H9 (cell line): ENCODE measurements at regions not wholly inside any gene's neighbourhood (a gene's known extent, or its start where the extent isn't known, plus 50 kb on each side); places are given as distances from the start of the nearest gene placed in this dataset.

ENCODE experiments used
- DNase-seq: peaks from one replicate; pipeline ENCODE4 v3.0.0-alpha.2; 2017
- H2AFZ ChIP-seq: one replicate; pipeline ENCODE4 v1.6.1; 2013; ENCODE audit warnings: mild to moderate bottlenecking, low read length, control low read depth, moderate library complexity
- H2AK5ac ChIP-seq: 2 replicates; pipeline ENCODE4 v1.6.1; 2013; ENCODE audit warnings: low read length, control low read depth, mixed read lengths; ENCODE audit not compliant: insufficient read length
- H2BK120ac ChIP-seq: one replicate; pipeline ENCODE4 v1.6.1; 2013; ENCODE audit warnings: low read depth, mild to moderate bottlenecking, low read length, control low read depth, inconsistent platforms; ENCODE audit not compliant: poor library complexity, severe bottlenecking
- H2BK12ac ChIP-seq: 2 replicates; pipeline ENCODE4 v1.6.1; 2013; ENCODE audit warnings: low read length, control low read depth, mixed read lengths, low read depth; ENCODE audit not compliant: insufficient read length
- H2BK15ac ChIP-seq: 2 replicates; pipeline ENCODE4 v1.6.1; 2013; ENCODE audit warnings: low read depth, low read length, control low read depth
- H2BK20ac ChIP-seq: one replicate; pipeline ENCODE4 v1.6.1; 2013; ENCODE audit warnings: low read depth, mild to moderate bottlenecking, low read length, control low read depth, inconsistent platforms; ENCODE audit not compliant: poor library complexity, severe bottlenecking
- H2BK5ac ChIP-seq: 2 replicates; pipeline ENCODE4 v1.6.1; 2013; ENCODE audit warnings: low read length, control low read depth, mixed read lengths; ENCODE audit not compliant: insufficient read length
- H3K14ac ChIP-seq: 2 replicates; pipeline ENCODE4 v1.6.1; 2013; ENCODE audit warnings: low read length, control low read depth; ENCODE audit not compliant: insufficient read depth
- H3K18ac ChIP-seq: 2 replicates; pipeline ENCODE4 v1.6.1; 2013; ENCODE audit warnings: low read depth, mild to moderate bottlenecking, mixed read lengths, low read length, control low read depth; ENCODE audit not compliant: insufficient read length
- H3K23ac ChIP-seq: 2 replicates; pipeline ENCODE4 v1.6.1; 2013; ENCODE audit warnings: low read length, control low read depth, mixed read lengths, low read depth; ENCODE audit not compliant: insufficient read length
- H3K23me2 ChIP-seq: 2 replicates; pipeline ENCODE4 v1.6.1; 2013; ENCODE audit warnings: low read depth, mild to moderate bottlenecking, mixed read lengths, low read length, control low read depth; ENCODE audit not compliant: insufficient read length, poor library complexity, severe bottlenecking
- H3K27ac ChIP-seq: 2 replicates; pipeline ENCODE4 v1.5.1; 2013; ENCODE audit warnings: low read length, control low read depth, mixed read lengths, low read depth; ENCODE audit not compliant: insufficient read length
- H3K27me3 ChIP-seq: 2 replicates; pipeline ENCODE4 v1.6.1; 2013; ENCODE audit warnings: low read length, control low read depth, inconsistent platforms; ENCODE audit not compliant: insufficient read depth
- H3K4ac ChIP-seq: 2 replicates; pipeline ENCODE4 v1.6.1; 2013; ENCODE audit warnings: low read depth, mild to moderate bottlenecking, control low read depth, inconsistent platforms, low read length, moderate library complexity
- H3K4me1 ChIP-seq: 2 replicates; pipeline ENCODE4 v1.6.1; 2013; ENCODE audit warnings: low read length, control low read depth, inconsistent platforms; ENCODE audit not compliant: insufficient read depth
- H3K4me2 ChIP-seq: 2 replicates; pipeline ENCODE4 v1.6.1; 2013; ENCODE audit warnings: low read length, control low read depth, mixed read lengths; ENCODE audit not compliant: insufficient read length, insufficient read depth
- H3K56ac ChIP-seq: 2 replicates; pipeline ENCODE4 v1.6.1; 2013; ENCODE audit warnings: low read depth, mild to moderate bottlenecking, mixed read lengths, low read length, control low read depth; ENCODE audit not compliant: insufficient read length
- H3K79me1 ChIP-seq: 2 replicates; pipeline ENCODE4 v1.6.1; 2013; ENCODE audit warnings: low read depth, mild to moderate bottlenecking, moderate library complexity, low read length, control low read depth, inconsistent platforms; ENCODE audit not compliant: insufficient read depth, poor library complexity, severe bottlenecking
- H3K79me2 ChIP-seq: 2 replicates; pipeline ENCODE4 v1.6.1; 2013; ENCODE audit warnings: low read length, control low read depth, inconsistent platforms; ENCODE audit not compliant: insufficient read depth
- H3K9ac ChIP-seq: 2 replicates; pipeline ENCODE4 v1.6.1; 2013; ENCODE audit warnings: low read length, control low read depth, mixed read lengths; ENCODE audit not compliant: insufficient read length; ENCODE audit errors: extremely low read depth
- H3K9me3 ChIP-seq: one replicate; pipeline ENCODE4 v1.6.1; 2013; ENCODE audit warnings: low read depth, low read length, inconsistent platforms; ENCODE audit not compliant: control insufficient read depth
- H3T11ph ChIP-seq: one replicate; pipeline ENCODE4 v1.6.1; 2013; ENCODE audit warnings: mild to moderate bottlenecking, low read length, control low read depth, inconsistent platforms
- H4K20me1 ChIP-seq: one replicate; pipeline ENCODE4 v1.6.1; 2013; ENCODE audit not compliant: control insufficient read depth, insufficient read length, insufficient read depth
- H4K5ac ChIP-seq: 2 replicates; pipeline ENCODE4 v1.6.1; 2013; ENCODE audit warnings: low read depth, mild to moderate bottlenecking, mixed read lengths, low read length, control low read depth; ENCODE audit not compliant: insufficient read length
- H4K8ac ChIP-seq: replicated peaks from 2 replicates; pipeline ENCODE4 v1.6.1; 2013; ENCODE audit warnings: low read length, control low read depth, mixed read lengths, low read depth; ENCODE audit not compliant: insufficient read length
- H4K91ac ChIP-seq: 2 replicates; pipeline ENCODE4 v1.6.1; 2013; ENCODE audit warnings: low read depth, mild to moderate bottlenecking, moderate library complexity, mixed read lengths, low read length, control low read depth; ENCODE audit not compliant: insufficient read length
- H3K27ac Mint-ChIP-seq, 3 experiments: 2 replicates in 2 of 3; 3 replicates in 1 of 3; pipeline ENCODE4 v1.8.0; 2020 to 2021; ENCODE audit warnings: mixed read lengths in 3 of 3, mild to moderate bottlenecking in 1 of 3, moderate library complexity in 1 of 3
- H3K27me3 Mint-ChIP-seq: 2 replicates; pipeline ENCODE4 v1.8.0; 2021; ENCODE audit warnings: low read depth, mild to moderate bottlenecking, moderate library complexity, mixed read lengths
- H3K36me3 Mint-ChIP-seq, 3 experiments: 2 replicates in 2 of 3; 3 replicates in 1 of 3; pipeline ENCODE4 v1.8.0; 2020 to 2021; ENCODE audit warnings: low read depth in 3 of 3, mixed read lengths in 3 of 3; ENCODE audit not compliant: insufficient read depth in 1 of 3
- H3K4me1 Mint-ChIP-seq, 2 experiments: 2 replicates each; pipeline ENCODE4 v1.8.0; 2020; ENCODE audit warnings: mixed read lengths in 2 of 2
- H3K4me3 Mint-ChIP-seq, 2 experiments: 2 replicates in 1 of 2; 3 replicates in 1 of 2; pipeline ENCODE4 v1.8.0; 2020 to 2021; ENCODE audit warnings: mild to moderate bottlenecking in 2 of 2, mixed read lengths in 2 of 2, moderate library complexity in 1 of 2
- H3K9me3 Mint-ChIP-seq, 2 experiments: 2 replicates in 1 of 2; 3 replicates in 1 of 2; pipeline ENCODE4 v1.8.0; 2020; ENCODE audit warnings: mild to moderate bottlenecking in 2 of 2, mixed read lengths in 2 of 2, moderate library complexity in 1 of 2
- TF ChIP-seq, protein P1 (sequence below): fragments of 200-600 bp; sonication (generic); conservative IDR thresholded peaks from 3 replicates; pipeline ENCODE4 v1.8.0; 2021; ENCODE audit warnings: antibody characterized with exemption, mild to moderate bottlenecking

DNA sequence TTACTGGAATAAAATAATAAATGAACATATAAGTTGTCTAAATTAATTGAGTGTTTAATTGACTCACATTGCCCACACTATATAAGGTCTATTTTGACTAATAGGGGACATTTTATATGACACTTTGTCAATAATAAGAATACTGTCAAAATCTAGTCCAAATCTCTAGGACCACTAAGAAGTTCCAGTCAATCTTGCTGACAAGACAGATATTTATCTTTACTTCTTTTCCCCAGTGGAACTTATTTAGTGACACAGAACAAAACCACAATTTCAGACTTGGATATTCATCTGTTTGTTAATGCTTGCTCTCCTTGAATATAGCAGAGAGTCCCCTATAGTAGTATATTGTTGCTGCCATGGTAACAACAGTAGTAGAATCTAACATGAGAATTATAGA, 954.6 kb upstream of the MANEA start:
- Histone ChIP-seq H3T11ph (no peak overlapping the region), H3K4me1 (no peaks in the 10 kb centered on the region; the same call in 1 of the 2 replicates), H4K5ac (no peak overlapping the region), H3K4ac (no peak overlapping the region), H2BK15ac (no peak overlapping the region), H2BK120ac (no peak overlapping the region), H3K56ac (no peak overlapping the region), H4K20me1 (no peaks in the 10 kb centered on the region), H3K27me3 (no peaks in the 10 kb centered on the region), H2BK5ac (no peak overlapping the region), H2BK12ac (no peak overlapping the region), H3K27ac (no peak overlapping the region), H3K9me3 (no peaks in the 10 kb centered on the region), H3K23me2 (no peaks in the 10 kb centered on the region), H2AK5ac (no peak overlapping the region), H3K79me2 (no peaks in the 10 kb centered on the region), H4K8ac (no peak overlapping the region), H3K14ac (no peak overlapping the region), H3K79me1 (no peaks in the 10 kb centered on the region), H2BK20ac (no peak overlapping the region), H3K9ac (no peak overlapping the region), H3K18ac (no peak overlapping the region), H3K23ac (no peak overlapping the region), H4K91ac (no peak overlapping the region), H3K4me2 (no peak overlapping the region), H2AFZ (no peak overlapping the region)
- no peak for DNase-seq
- Mint-ChIP-seq H3K4me1 (peaks cover 0 to 4% of the 10 kb centered on the region in 2 experiments; a peak in 3 of 4 replicates), H3K36me3 (no peaks in the 10 kb centered on the region), H3K27me3 (no peaks in the 10 kb centered on the region), H3K27ac (no peak overlapping the region), H3K4me3 (no peak overlapping the region), H3K9me3 (no peaks in the 10 kb centered on the region)
- TF ChIP-seq, protein P1, sequence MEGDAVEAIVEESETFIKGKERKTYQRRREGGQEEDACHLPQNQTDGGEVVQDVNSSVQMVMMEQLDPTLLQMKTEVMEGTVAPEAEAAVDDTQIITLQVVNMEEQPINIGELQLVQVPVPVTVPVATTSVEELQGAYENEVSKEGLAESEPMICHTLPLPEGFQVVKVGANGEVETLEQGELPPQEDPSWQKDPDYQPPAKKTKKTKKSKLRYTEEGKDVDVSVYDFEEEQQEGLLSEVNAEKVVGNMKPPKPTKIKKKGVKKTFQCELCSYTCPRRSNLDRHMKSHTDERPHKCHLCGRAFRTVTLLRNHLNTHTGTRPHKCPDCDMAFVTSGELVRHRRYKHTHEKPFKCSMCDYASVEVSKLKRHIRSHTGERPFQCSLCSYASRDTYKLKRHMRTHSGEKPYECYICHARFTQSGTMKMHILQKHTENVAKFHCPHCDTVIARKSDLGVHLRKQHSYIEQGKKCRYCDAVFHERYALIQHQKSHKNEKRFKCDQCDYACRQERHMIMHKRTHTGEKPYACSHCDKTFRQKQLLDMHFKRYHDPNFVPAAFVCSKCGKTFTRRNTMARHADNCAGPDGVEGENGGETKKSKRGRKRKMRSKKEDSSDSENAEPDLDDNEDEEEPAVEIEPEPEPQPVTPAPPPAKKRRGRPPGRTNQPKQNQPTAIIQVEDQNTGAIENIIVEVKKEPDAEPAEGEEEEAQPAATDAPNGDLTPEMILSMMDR = no peak
